ENCODE measurements at regions not wholly inside any gene's neighbourhood (a gene's known extent, or its start where the extent isn't known, plus 50 kb on each side); places are given as distances from the start of the nearest gene placed in this dataset.

GRCh38 chr3:189464799-189465198 is 166.4 kb upstream of the TP63 start:
- TF ChIP-seq CTCF (conservative IDR thresholded peaks at IDR 0.05) = no peak
- no peak overlapping the region for H3K27ac ChIP-seq

- peak overlapping the region; percentile 20; the same call in 1 of the 2 replicates for H3K27ac ChIP-seq
- TF ChIP-seq CTCF (conservative IDR thresholded peaks at IDR 0.05) = no peak
Observed at GRCh38 chr3:189466004-189466403, 165.2 kb upstream of the TP63 start.

- H3K27ac ChIP-seq = no peak overlapping the region
- TF ChIP-seq CTCF (conservative IDR thresholded peaks at IDR 0.05) = no peak
Observed at GRCh38 chr3:189467451-189467850, 163.7 kb upstream of the TP63 start.

- TF ChIP-seq CTCF (conservative IDR thresholded peaks at IDR 0.05) = no peak
- no peak overlapping the region for H3K27ac ChIP-seq
Observed at GRCh38 chr3:189474944-189475343, 156.2 kb upstream of the TP63 start.

- TF ChIP-seq CTCF (conservative IDR thresholded peaks at IDR 0.05) = no peak
- no peak overlapping the region for H3K27ac ChIP-seq
Observed at GRCh38 chr3:189477614-189478013, 153.6 kb upstream of the TP63 start.

GRCh38 chr3:189486556-189486955 is 144.6 kb upstream of the TP63 start:
- no peak overlapping the region for H3K27ac ChIP-seq
- TF ChIP-seq CTCF (conservative IDR thresholded peaks at IDR 0.05) = no peak

- no peak for TF ChIP-seq CTCF (conservative IDR thresholded peaks at IDR 0.05)
- H3K27ac ChIP-seq = no peak overlapping the region
Observed at GRCh38 chr3:189488241-189488767, 142.9 kb upstream of the TP63 start.

All from VCaP (cell line).